GM21619 (cell line): ENCODE measurements at regions not wholly inside any gene's neighbourhood (a gene's known extent, or its start where the extent isn't known, plus 50 kb on each side); places are given as distances from the start of the nearest gene placed in this dataset.

ENCODE experiments used
- ATAC-seq: cut with Tn5 transposase; IDR thresholded peaks from one replicate; pipeline ENCODE4 v1.9.1; 2021; ENCODE audit not compliant: unreplicated experiment

- no peak for ATAC-seq
Measured at GRCh38 chr11:29364006-29364405, 652.8 kb downstream of the KCNA4 start.

GRCh38 chr11:29361369-29361768 lies 655.5 kb downstream of the KCNA4 start:
- ATAC-seq: no peak

- ATAC-seq: no peak
Measured at GRCh38 chr11:29353833-29354232, 663.0 kb downstream of the KCNA4 start.

GRCh38 chr11:29352273-29352795 lies 664.5 kb downstream of the KCNA4 start:
- no peak for ATAC-seq

GRCh38 chr11:29351301-29351873 lies 665.4 kb downstream of the KCNA4 start:
- no peak for ATAC-seq

GRCh38 chr11:29343465-29344333 lies 673.1 kb downstream of the KCNA4 start:
- peak; percentile 98 for ATAC-seq

- no peak for ATAC-seq
Measured at GRCh38 chr11:29336727-29337575, 679.9 kb downstream of the KCNA4 start.

- ATAC-seq: no peak
Measured at GRCh38 chr11:29334776-29335130, 682.1 kb downstream of the KCNA4 start.

GRCh38 chr11:29333993-29334775 lies 682.6 kb downstream of the KCNA4 start:
- peak; percentile 93 for ATAC-seq

- no peak for ATAC-seq
Measured at GRCh38 chr11:29331451-29332010, 685.3 kb downstream of the KCNA4 start.

GRCh38 chr11:29328961-29329441 lies 687.8 kb downstream of the KCNA4 start:
- no peak for ATAC-seq

- ATAC-seq: no peak
Measured at GRCh38 chr11:29327891-29328290, 688.9 kb downstream of the KCNA4 start.

- ATAC-seq: no peak
Measured at GRCh38 chr11:29326757-29327156, 690.1 kb downstream of the KCNA4 start.

GRCh38 chr11:29324328-29324727 lies 692.5 kb downstream of the KCNA4 start:
- ATAC-seq: no peak

- ATAC-seq: no peak
Measured at GRCh38 chr11:29321293-29322132, 695.3 kb downstream of the KCNA4 start.

GRCh38 chr11:29320196-29320595 lies 696.6 kb downstream of the KCNA4 start:
- ATAC-seq: no peak

- ATAC-seq: no peak
Measured at GRCh38 chr11:29319210-29319609, 697.6 kb downstream of the KCNA4 start.

GRCh38 chr11:29318134-29318845 lies 698.5 kb downstream of the KCNA4 start:
- ATAC-seq: no peak

- no peak for ATAC-seq
Measured at GRCh38 chr11:29317694-29318093, 699.1 kb downstream of the KCNA4 start.
